22Rv1 (cell line): ENCODE measurements at regions not wholly inside any gene's neighbourhood (a gene's known extent, or its start where the extent isn't known, plus 50 kb on each side); places are given as distances from the start of the nearest gene placed in this dataset.

Experiments used
- CTCF ChIP-seq: fragments of 450-650 bp; IDR thresholded peaks from 2 replicates; pipeline ENCODE4 v1.5.1; 2017; ENCODE audit warnings: mild to moderate bottlenecking
- ZFX ChIP-seq: fragments of 450-650 bp; IDR thresholded peaks from 2 replicates; pipeline ENCODE4 v1.6.1; 2017; ENCODE audit warnings: antibody characterized with exemption, borderline replicate concordance

GRCh38 chr16:73210686-73211085 lies 162.8 kb upstream of the ZFHX3 start:
- TF ChIP-seq CTCF (no peak), ZFX (no peak)
